GM12865 (cell line): ENCODE measurements at regions not wholly inside any gene's neighbourhood (a gene's known extent, or its start where the extent isn't known, plus 50 kb on each side); places are given as distances from the start of the nearest gene placed in this dataset.

ENCODE experiments used
- DNase-seq: peaks from one replicate; pipeline ENCODE4 v3.0.0; 2010; ENCODE audit warnings: low read depth
- H3K4me3 ChIP-seq: 2 replicates; pipeline ENCODE4 v1.5.1; 2011; ENCODE audit warnings: mild to moderate bottlenecking, low read depth, low read length, control low read depth
- CTCF ChIP-seq: IDR thresholded peaks from 2 replicates; pipeline ENCODE4 v1.5.1; 2011; ENCODE audit warnings: low read length, control low read depth, low read depth, inconsistent platforms; ENCODE audit not compliant: insufficient read depth; ENCODE audit errors: missing control alignments

DNA sequence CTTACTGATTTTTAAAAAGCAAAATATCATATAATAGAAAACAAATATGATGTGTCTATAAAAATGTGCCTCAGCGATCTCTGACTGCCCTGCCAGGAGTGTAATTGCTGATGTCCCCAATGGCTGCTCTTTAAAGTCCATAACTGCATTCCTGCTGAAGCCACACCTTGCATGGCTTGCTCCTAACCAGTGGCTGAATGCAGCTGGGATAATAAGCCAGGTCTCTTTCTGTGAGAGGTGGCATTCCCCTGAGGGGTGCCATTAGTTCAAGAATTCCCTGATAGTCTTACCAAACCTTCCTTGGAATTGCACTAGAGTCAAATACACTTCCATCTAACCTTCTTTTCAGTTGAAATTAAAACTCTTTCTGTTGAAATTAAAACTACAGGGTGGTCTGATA, 125.8 kb upstream of the ZNF804A start:
- no peak for DNase-seq
- H3K4me3 ChIP-seq = no peak overlapping the region
- TF ChIP-seq CTCF = no peak

- no peak overlapping the region for H3K4me3 ChIP-seq
- no peak for DNase-seq
- TF ChIP-seq CTCF = no peak
Measured at GRCh38 chr2:184481865-184482264, 116.5 kb upstream of the ZNF804A start.

DNA sequence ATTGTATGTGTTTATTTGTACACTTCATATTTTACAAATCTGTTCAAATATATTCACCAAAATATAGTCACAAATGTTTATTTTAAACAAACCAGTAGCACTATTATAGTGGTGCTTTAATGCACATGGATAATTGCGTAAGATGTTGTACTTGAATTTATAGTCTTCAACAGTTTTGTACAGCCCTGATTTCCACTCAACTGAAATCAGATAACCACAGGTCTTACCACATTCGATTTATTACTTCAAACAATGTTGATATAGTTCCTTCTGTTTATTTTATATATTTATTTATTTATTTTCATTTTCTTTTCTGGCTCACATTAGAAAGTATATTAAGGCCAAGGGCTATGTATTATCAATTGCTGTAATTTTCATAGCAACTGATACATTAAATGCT, 99.4 kb upstream of the ZNF804A start:
- no peak for TF ChIP-seq CTCF

GRCh38 chr2:184504252-184504651, 94.1 kb upstream of the ZNF804A start:
- no peak for TF ChIP-seq CTCF
- DNase-seq = no peak

More for the DNA sequence above, 99.4 kb upstream of the ZNF804A start:
- no peak overlapping the region for H3K4me3 ChIP-seq
- DNase-seq = no peak

DNA sequence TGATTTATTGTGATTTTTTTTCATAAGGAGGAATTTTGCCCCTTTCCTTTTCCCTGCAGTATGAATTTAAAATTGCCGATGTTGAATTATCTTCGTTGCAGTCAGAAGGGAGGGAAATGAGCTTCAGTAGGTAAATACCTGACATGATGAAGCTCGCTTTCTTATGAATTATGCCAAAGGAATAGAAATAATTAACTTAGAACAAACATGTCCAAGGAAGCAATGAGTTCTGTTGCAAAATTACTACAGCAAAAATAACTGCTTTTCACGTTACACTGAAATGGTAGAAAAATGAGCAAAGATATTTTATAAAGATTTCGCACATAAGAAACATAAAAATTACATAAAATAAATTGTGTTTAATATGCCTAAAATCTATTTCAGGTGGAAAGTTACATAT, 91.1 kb upstream of the ZNF804A start:
- DNase-seq = no peak
- H3K4me3 ChIP-seq = no peak overlapping the region
- no peak for TF ChIP-seq CTCF

More at GRCh38 chr2:184504252-184504651, 94.1 kb upstream of the ZNF804A start:
- H3K4me3 ChIP-seq = no peak overlapping the region

DNA sequence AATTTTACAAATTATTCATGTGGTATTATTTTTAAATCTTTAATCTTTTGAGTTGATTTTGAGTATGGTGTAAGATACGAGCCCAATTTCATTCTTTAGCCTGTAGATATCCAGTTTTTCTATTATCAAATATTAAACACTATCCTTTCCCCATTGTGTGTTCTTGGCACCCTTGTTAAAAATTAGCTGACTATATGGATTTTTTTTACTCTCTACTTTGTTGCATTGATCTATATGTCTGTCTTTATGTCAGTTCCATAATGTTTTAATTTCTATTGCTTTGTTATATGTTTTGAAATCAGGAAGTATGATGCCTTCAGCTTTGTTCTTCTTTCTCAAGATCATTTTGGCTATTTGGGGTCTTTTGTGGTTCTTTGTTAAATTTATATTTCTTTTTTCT, 80.9 kb upstream of the ZNF804A start:
- TF ChIP-seq CTCF = no peak

DNA sequence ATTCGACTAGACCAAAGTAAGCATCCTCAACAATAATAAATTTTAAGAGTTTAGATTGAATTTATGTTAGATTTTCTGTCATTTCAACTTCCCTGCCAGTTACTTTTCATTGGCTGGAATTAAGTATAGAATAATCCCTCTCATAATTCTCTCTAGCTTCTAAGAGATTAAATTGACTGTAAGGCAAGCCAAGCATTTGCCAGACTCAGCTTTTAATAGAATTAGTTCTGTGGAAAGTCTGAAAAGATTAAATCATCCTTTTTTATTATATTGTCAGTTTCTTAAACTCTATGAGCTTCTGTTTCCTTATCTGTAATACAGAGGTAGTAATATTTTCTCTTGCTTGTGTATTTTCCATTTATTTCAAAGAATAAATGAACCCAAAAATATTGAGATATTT, 77.9 kb upstream of the ZNF804A start:
- no peak for TF ChIP-seq CTCF
- H3K4me3 ChIP-seq = no peak overlapping the region
- no peak for DNase-seq

More for the DNA sequence above, 80.9 kb upstream of the ZNF804A start:
- no peak overlapping the region for H3K4me3 ChIP-seq
- DNase-seq = no peak
